ENCODE measurements at regions not wholly inside any gene's neighbourhood (a gene's known extent, or its start where the extent isn't known, plus 50 kb on each side); places are given as distances from the start of the nearest gene placed in this dataset.

GRCh38 chr2:16287281-16287680, 346.9 kb downstream of the MYCN start:
- no peak for DNase-seq

GRCh38 chr2:16285813-16286510, 345.6 kb downstream of the MYCN start:
- no peak for DNase-seq

- DNase-seq, result no peak
Measured at GRCh38 chr2:16284941-16285625, 344.7 kb downstream of the MYCN start.

- DNase-seq, result no peak
Measured at GRCh38 chr2:16283071-16283850, 342.9 kb downstream of the MYCN start.

- DNase-seq, result no peak
Measured at GRCh38 chr2:16282511-16282910, 342.2 kb downstream of the MYCN start.

GRCh38 chr2:16281451-16282335, 341.3 kb downstream of the MYCN start:
- DNase-seq, result peak; percentile 5

- DNase-seq, result no peak
Measured at GRCh38 chr2:16280081-16280480, 339.7 kb downstream of the MYCN start.

GRCh38 chr2:16279641-16280040, 339.3 kb downstream of the MYCN start:
- DNase-seq, result no peak

- no peak for DNase-seq
Measured at GRCh38 chr2:16279201-16279570, 338.8 kb downstream of the MYCN start.

GRCh38 chr2:16278421-16279200, 338.3 kb downstream of the MYCN start:
- DNase-seq, result no peak

GRCh38 chr2:16277117-16277516, 336.8 kb downstream of the MYCN start:
- no peak for DNase-seq

- no peak for DNase-seq
Measured at GRCh38 chr2:16275661-16276060, 335.3 kb downstream of the MYCN start.

- no peak for DNase-seq
Measured at GRCh38 chr2:16275131-16275530, 334.8 kb downstream of the MYCN start.

GRCh38 chr2:16273111-16273510, 332.8 kb downstream of the MYCN start:
- DNase-seq, result no peak

GRCh38 chr2:16272038-16272788, 331.9 kb downstream of the MYCN start:
- DNase-seq, result no peak

- DNase-seq, result no peak
Measured at GRCh38 chr2:16271231-16271896, 331.0 kb downstream of the MYCN start.

GRCh38 chr2:16270441-16270840, 330.1 kb downstream of the MYCN start:
- no peak for DNase-seq

GRCh38 chr2:16268301-16269000, 328.1 kb downstream of the MYCN start:
- DNase-seq, result no peak

GRCh38 chr2:16266571-16266970, 326.2 kb downstream of the MYCN start:
- DNase-seq, result no peak

GRCh38 chr2:16264931-16265540, 324.7 kb downstream of the MYCN start:
- no peak for DNase-seq
